HepG2 (cell line): ENCODE measurements at regions not wholly inside any gene's neighbourhood (a gene's known extent, or its start where the extent isn't known, plus 50 kb on each side); places are given as distances from the start of the nearest gene placed in this dataset.

ENCODE experiments used
- MATR3 ChIP-seq: sonication (generic); formaldehyde crosslinking; IDR thresholded peaks from 2 replicates; pipeline ENCODE4 v1.4.0; 2020; ENCODE audit warnings: missing genetic modification reagents
- NR3C1 ChIP-seq: sonication (generic); formaldehyde crosslinking; IDR thresholded peaks from 2 replicates; pipeline ENCODE4 v1.4.0; 2020; ENCODE audit warnings: missing genetic modification reagents
- RARA ChIP-seq: IDR thresholded peaks from 2 replicates; pipeline ENCODE4 v1.6.1; 2016; ENCODE audit warnings: missing genetic modification reagents, missing compliant biosample characterization
- RFX1 ChIP-seq: fragments of 450-650 bp; IDR thresholded peaks from 2 replicates; pipeline ENCODE4 v1.6.1; 2017
- STAG1 ChIP-seq: sonication (generic); formaldehyde crosslinking; IDR thresholded peaks from 2 replicates; pipeline ENCODE4 v1.4.0; 2020; ENCODE audit warnings: missing genetic modification reagents
- THAP11 ChIP-seq: IDR thresholded peaks from 2 replicates; pipeline ENCODE4 v1.6.1; 2016; ENCODE audit warnings: missing biosample characterization, missing genetic modification reagents
- YY1 ChIP-seq: IDR thresholded peaks from 2 replicates; pipeline ENCODE4 v1.6.1; 2011; ENCODE audit warnings: low read length, low read depth, moderate library complexity, mild to moderate bottlenecking; ENCODE audit not compliant: insufficient read depth, insufficient replicate concordance
- ZNF746 ChIP-seq: sonication (generic); formaldehyde crosslinking; IDR thresholded peaks from 2 replicates; pipeline ENCODE4 v1.8.0; 2022; ENCODE audit warnings: mild to moderate bottlenecking, missing genetic modification reagents
- TF ChIP-seq, protein P1 (sequence below): sonication (generic); formaldehyde crosslinking; IDR thresholded peaks from 2 replicates; pipeline ENCODE4 v1.5.1; 2020; ENCODE audit warnings: mild to moderate bottlenecking, missing genetic modification reagents, moderate library complexity
- TF ChIP-seq, protein P2 (sequence below): sonication (generic); formaldehyde crosslinking; IDR thresholded peaks from 2 replicates; pipeline ENCODE4 v1.5.0; 2020; ENCODE audit warnings: mild to moderate bottlenecking, missing genetic modification reagents, moderate library complexity
- TF ChIP-seq, protein P3 (sequence below): sonication (generic); formaldehyde crosslinking; IDR thresholded peaks from 2 replicates; pipeline ENCODE4 v1.4.0; 2020; ENCODE audit warnings: missing genetic modification reagents, borderline replicate concordance
- TF ChIP-seq, protein P4 (sequence below): sonication (generic); formaldehyde crosslinking; IDR thresholded peaks from 2 replicates; pipeline ENCODE4 v1.4.0; 2020; ENCODE audit warnings: missing genetic modification reagents
- TF ChIP-seq, protein P5 (sequence below): sonication (generic); formaldehyde crosslinking; IDR thresholded peaks from 2 replicates; pipeline ENCODE4 v1.4.0; 2020; ENCODE audit warnings: missing genetic modification reagents, borderline replicate concordance

DNA sequence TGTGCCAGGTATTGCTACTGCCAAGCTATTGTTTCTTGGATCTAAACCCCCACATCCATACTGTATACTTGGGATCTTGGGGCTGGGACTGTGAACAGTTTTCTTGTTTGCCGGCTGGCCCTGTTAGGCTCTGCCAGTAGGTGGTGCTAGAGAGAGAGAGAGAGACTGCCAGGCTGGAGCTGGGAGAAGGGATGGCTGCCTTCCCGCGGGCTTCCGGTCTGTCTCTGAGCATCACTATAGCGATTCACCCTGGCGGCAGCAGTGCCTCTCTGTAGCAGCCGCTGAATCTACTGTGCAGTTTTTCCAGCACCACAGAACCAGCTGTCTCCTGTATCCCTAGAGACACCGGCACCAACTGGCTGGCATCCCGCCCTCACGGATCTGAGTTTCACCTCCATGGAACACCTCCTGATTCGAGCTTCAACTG lies 201.2 kb downstream of the UTP18 start (continued):
- TF ChIP-seq, protein P1, sequence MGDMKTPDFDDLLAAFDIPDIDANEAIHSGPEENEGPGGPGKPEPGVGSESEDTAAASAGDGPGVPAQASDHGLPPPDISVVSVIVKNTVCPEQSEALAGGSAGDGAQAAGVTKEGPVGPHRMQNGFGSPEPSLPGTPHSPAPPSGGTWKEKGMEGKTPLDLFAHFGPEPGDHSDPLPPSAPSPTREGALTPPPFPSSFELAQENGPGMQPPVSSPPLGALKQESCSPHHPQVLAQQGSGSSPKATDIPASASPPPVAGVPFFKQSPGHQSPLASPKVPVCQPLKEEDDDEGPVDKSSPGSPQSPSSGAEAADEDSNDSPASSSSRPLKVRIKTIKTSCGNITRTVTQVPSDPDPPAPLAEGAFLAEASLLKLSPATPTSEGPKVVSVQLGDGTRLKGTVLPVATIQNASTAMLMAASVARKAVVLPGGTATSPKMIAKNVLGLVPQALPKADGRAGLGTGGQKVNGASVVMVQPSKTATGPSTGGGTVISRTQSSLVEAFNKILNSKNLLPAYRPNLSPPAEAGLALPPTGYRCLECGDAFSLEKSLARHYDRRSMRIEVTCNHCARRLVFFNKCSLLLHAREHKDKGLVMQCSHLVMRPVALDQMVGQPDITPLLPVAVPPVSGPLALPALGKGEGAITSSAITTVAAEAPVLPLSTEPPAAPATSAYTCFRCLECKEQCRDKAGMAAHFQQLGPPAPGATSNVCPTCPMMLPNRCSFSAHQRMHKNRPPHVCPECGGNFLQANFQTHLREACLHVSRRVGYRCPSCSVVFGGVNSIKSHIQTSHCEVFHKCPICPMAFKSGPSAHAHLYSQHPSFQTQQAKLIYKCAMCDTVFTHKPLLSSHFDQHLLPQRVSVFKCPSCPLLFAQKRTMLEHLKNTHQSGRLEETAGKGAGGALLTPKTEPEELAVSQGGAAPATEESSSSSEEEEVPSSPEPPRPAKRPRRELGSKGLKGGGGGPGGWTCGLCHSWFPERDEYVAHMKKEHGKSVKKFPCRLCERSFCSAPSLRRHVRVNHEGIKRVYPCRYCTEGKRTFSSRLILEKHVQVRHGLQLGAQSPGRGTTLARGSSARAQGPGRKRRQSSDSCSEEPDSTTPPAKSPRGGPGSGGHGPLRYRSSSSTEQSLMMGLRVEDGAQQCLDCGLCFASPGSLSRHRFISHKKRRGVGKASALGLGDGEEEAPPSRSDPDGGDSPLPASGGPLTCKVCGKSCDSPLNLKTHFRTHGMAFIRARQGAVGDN (CRISPR knock-in tag): peak; percentile 28; the same call in 1 of the 2 replicates
- TF ChIP-seq THAP11 (CRISPR knock-in tag) (peak; percentile 39; the same call in 1 of the 2 replicates), RFX1 (no peak), RARA (CRISPR knock-in tag) (no peak), STAG1 (CRISPR knock-in tag) (peak; percentile 53), NR3C1 (no peak), ZNF746 (no peak), YY1 (peak; percentile 53), MATR3 (no peak)
- TF ChIP-seq, protein P2, sequence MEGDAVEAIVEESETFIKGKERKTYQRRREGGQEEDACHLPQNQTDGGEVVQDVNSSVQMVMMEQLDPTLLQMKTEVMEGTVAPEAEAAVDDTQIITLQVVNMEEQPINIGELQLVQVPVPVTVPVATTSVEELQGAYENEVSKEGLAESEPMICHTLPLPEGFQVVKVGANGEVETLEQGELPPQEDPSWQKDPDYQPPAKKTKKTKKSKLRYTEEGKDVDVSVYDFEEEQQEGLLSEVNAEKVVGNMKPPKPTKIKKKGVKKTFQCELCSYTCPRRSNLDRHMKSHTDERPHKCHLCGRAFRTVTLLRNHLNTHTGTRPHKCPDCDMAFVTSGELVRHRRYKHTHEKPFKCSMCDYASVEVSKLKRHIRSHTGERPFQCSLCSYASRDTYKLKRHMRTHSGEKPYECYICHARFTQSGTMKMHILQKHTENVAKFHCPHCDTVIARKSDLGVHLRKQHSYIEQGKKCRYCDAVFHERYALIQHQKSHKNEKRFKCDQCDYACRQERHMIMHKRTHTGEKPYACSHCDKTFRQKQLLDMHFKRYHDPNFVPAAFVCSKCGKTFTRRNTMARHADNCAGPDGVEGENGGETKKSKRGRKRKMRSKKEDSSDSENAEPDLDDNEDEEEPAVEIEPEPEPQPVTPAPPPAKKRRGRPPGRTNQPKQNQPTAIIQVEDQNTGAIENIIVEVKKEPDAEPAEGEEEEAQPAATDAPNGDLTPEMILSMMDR: peak; percentile 86
- TF ChIP-seq, protein P3, sequence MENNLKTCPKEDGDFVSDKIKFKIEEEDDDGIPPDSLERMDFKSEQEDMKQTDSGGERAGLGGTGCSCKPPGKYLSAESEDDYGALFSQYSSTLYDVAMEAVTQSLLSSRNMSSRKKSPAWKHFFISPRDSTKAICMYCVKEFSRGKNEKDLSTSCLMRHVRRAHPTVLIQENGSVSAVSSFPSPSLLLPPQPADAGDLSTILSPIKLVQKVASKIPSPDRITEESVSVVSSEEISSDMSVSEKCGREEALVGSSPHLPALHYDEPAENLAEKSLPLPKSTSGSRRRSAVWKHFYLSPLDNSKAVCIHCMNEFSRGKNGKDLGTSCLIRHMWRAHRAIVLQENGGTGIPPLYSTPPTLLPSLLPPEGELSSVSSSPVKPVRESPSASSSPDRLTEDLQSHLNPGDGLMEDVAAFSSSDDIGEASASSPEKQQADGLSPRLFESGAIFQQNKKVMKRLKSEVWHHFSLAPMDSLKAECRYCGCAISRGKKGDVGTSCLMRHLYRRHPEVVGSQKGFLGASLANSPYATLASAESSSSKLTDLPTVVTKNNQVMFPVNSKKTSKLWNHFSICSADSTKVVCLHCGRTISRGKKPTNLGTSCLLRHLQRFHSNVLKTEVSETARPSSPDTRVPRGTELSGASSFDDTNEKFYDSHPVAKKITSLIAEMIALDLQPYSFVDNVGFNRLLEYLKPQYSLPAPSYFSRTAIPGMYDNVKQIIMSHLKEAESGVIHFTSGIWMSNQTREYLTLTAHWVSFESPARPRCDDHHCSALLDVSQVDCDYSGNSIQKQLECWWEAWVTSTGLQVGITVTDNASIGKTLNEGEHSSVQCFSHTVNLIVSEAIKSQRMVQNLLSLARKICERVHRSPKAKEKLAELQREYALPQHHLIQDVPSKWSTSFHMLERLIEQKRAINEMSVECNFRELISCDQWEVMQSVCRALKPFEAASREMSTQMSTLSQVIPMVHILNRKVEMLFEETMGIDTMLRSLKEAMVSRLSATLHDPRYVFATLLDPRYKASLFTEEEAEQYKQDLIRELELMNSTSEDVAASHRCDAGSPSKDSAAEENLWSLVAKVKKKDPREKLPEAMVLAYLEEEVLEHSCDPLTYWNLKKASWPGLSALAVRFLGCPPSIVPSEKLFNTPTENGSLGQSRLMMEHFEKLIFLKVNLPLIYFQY (CRISPR knock-in tag): no peak
- TF ChIP-seq, protein P4, sequence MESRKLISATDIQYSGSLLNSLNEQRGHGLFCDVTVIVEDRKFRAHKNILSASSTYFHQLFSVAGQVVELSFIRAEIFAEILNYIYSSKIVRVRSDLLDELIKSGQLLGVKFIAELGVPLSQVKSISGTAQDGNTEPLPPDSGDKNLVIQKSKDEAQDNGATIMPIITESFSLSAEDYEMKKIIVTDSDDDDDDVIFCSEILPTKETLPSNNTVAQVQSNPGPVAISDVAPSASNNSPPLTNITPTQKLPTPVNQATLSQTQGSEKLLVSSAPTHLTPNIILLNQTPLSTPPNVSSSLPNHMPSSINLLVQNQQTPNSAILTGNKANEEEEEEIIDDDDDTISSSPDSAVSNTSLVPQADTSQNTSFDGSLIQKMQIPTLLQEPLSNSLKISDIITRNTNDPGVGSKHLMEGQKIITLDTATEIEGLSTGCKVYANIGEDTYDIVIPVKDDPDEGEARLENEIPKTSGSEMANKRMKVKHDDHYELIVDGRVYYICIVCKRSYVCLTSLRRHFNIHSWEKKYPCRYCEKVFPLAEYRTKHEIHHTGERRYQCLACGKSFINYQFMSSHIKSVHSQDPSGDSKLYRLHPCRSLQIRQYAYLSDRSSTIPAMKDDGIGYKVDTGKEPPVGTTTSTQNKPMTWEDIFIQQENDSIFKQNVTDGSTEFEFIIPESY (CRISPR knock-in tag): no peak
- TF ChIP-seq, protein P5, sequence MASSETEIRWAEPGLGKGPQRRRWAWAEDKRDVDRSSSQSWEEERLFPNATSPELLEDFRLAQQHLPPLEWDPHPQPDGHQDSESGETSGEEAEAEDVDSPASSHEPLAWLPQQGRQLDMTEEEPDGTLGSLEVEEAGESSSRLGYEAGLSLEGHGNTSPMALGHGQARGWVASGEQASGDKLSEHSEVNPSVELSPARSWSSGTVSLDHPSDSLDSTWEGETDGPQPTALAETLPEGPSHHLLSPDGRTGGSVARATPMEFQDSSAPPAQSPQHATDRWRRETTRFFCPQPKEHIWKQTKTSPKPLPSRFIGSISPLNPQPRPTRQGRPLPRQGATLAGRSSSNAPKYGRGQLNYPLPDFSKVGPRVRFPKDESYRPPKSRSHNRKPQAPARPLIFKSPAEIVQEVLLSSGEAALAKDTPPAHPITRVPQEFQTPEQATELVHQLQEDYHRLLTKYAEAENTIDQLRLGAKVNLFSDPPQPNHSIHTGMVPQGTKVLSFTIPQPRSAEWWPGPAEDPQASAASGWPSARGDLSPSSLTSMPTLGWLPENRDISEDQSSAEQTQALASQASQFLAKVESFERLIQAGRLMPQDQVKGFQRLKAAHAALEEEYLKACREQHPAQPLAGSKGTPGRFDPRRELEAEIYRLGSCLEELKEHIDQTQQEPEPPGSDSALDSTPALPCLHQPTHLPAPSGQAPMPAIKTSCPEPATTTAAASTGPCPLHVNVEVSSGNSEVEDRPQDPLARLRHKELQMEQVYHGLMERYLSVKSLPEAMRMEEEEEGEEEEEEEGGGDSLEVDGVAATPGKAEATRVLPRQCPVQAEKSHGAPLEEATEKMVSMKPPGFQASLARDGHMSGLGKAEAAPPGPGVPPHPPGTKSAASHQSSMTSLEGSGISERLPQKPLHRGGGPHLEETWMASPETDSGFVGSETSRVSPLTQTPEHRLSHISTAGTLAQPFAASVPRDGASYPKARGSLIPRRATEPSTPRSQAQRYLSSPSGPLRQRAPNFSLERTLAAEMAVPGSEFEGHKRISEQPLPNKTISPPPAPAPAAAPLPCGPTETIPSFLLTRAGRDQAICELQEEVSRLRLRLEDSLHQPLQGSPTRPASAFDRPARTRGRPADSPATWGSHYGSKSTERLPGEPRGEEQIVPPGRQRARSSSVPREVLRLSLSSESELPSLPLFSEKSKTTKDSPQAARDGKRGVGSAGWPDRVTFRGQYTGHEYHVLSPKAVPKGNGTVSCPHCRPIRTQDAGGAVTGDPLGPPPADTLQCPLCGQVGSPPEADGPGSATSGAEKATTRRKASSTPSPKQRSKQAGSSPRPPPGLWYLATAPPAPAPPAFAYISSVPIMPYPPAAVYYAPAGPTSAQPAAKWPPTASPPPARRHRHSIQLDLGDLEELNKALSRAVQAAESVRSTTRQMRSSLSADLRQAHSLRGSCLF: no peak
